ENCODE measurements at regions not wholly inside any gene's neighbourhood (a gene's known extent, or its start where the extent isn't known, plus 50 kb on each side); places are given as distances from the start of the nearest gene placed in this dataset.

DNA sequence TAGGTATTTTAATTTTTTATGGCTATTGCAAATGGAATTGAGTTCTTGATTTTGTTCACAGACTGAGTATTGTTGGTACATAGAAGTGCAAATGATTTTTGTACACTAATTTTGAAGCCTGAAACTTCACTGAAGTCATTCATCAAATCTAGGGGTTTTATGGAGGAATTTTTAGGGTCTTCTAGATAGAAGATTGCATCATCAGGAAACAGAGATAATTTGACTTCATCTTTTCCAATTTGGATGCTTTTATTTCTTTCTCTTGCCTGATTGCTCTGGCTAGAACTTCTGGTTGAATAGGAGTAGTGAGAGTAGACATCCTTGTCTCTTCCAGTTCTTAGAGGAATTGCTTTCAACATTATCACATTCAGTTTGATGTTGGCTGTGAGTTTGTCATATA lies 58.2 kb upstream of the SNCAIP start:
- DNase-seq (ENCODE audit: low spot score in 2 of 2, unreplicated experiment in 2 of 2), result no peak
- TF ChIP-seq, protein P1, sequence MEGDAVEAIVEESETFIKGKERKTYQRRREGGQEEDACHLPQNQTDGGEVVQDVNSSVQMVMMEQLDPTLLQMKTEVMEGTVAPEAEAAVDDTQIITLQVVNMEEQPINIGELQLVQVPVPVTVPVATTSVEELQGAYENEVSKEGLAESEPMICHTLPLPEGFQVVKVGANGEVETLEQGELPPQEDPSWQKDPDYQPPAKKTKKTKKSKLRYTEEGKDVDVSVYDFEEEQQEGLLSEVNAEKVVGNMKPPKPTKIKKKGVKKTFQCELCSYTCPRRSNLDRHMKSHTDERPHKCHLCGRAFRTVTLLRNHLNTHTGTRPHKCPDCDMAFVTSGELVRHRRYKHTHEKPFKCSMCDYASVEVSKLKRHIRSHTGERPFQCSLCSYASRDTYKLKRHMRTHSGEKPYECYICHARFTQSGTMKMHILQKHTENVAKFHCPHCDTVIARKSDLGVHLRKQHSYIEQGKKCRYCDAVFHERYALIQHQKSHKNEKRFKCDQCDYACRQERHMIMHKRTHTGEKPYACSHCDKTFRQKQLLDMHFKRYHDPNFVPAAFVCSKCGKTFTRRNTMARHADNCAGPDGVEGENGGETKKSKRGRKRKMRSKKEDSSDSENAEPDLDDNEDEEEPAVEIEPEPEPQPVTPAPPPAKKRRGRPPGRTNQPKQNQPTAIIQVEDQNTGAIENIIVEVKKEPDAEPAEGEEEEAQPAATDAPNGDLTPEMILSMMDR (IDR thresholded peaks at IDR 0.05; ENCODE audit: unreplicated experiment), result no peak
- H3K4me3 Mint-ChIP-seq, result no peak overlapping the region
- peaks cover 58% of the 10 kb centered on the region for H3K36me3 Mint-ChIP-seq
- no peaks in the 10 kb centered on the region for H3K27me3 Mint-ChIP-seq (ENCODE audit: low read depth)
- peaks cover 73% of the 10 kb centered on the region for H3K9me3 Mint-ChIP-seq
- H3K27ac Mint-ChIP-seq, result no peak overlapping the region
- no peaks in the 10 kb centered on the region for H3K4me1 Mint-ChIP-seq

DNA sequence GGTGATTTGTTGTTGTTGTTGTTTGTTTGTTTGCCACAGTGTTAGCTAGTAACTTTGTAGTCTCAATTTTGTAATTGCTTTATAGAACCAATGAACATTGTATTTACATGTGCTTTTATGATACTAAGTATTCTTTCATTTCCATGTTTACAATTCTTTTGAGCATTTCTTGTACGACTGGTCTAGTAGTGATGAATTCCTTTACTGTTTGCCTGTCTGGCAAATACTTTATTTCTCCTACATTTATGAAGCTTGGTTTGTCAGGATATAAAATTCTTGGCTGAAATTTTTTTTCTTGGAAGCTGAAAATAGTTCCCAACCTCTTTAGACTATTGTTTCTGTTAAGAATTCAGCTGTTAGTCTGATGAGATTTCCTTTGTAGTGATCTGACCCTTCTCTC lies 55.6 kb upstream of the SNCAIP start:
- Mint-ChIP-seq H3K4me3 (no peak overlapping the region), H3K4me1 (peaks cover 15% of the 10 kb centered on the region), H3K27ac (no peak overlapping the region), H3K9me3 (peaks cover 53% of the 10 kb centered on the region), H3K36me3 (peaks cover 41% of the 10 kb centered on the region), H3K27me3 (ENCODE audit: low read depth) (no peaks in the 10 kb centered on the region)
- TF ChIP-seq, protein P1 (IDR thresholded peaks at IDR 0.05; ENCODE audit: unreplicated experiment), result no peak
- no peak for DNase-seq (ENCODE audit: low spot score in 2 of 2, unreplicated experiment in 2 of 2)

DNA sequence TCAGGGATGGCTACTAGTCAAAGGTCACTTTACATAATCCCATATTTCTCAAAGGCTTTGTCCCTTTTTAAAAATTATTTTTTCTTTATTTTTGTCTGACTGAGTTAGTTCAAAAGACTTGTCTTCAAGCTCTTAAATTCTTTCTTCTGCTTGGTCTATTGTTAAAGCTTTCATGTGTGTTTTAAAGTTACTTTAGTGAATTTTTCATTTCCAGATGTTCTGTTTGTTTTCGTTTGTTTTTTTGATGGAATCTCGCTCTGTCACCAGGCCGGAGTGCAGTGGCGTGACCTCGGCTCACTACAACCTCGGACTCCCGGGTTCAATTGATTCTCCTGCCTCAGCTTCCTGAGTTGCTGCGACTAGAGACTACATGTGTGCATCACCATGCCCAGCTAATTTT lies 55.0 kb upstream of the SNCAIP start:
- Mint-ChIP-seq H3K27ac (no peak overlapping the region), H3K27me3 (ENCODE audit: low read depth) (no peaks in the 10 kb centered on the region), H3K36me3 (peaks cover 38% of the 10 kb centered on the region), H3K9me3 (peaks cover 49% of the 10 kb centered on the region), H3K4me1 (peaks cover 15% of the 10 kb centered on the region), H3K4me3 (no peak overlapping the region)
- TF ChIP-seq, protein P1 (IDR thresholded peaks at IDR 0.05; ENCODE audit: unreplicated experiment), result no peak
- DNase-seq (ENCODE audit: low spot score in 2 of 2, unreplicated experiment in 2 of 2), result no peak

DNA sequence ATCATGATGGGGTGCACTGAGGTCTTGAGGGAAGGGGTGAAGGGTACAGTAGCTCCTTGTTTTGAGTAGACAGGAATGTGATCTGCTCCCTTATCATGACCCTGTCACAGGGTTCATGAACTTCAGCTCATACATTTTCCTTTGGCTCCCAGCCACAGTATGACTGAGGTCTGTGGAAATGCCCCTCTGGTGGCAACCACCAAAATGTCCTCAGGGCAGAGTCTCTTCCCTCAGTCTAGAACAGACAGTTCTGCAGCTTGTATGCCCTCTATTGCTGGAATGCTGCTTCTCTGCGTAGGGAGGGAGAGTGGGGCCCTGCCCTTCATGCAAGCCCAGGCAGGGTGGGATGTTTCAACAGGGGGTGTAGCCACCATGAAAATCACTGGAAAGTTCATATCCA lies 53.8 kb upstream of the SNCAIP start:
- Mint-ChIP-seq H3K9me3 (peaks cover 52% of the 10 kb centered on the region), H3K4me3 (no peak overlapping the region)
- TF ChIP-seq, protein P1 (IDR thresholded peaks at IDR 0.05; ENCODE audit: unreplicated experiment), result no peak

DNA sequence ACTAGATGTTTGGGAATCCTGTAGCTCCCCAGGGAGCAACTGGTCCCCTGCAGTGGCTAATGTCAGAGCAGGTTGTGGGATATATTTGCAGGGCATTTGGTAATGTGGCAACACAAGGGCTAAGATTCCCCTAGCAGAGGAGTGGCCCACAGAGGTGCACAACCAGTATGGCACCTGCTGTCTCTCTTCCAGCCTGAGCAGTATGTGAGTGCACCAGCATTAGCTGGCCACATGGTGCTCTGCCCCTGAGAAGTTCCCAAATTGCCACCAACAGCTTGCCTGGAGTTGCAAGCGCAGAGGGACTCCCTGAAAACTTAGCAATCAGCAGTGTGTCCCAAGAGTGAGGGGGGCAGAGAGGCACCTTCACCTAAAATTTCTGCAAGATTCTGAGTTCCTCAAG lies 53.2 kb upstream of the SNCAIP start:
- Mint-ChIP-seq H3K4me3 (no peak overlapping the region), H3K27me3 (ENCODE audit: low read depth) (no peaks in the 10 kb centered on the region), H3K4me1 (peaks cover 32% of the 10 kb centered on the region), H3K9me3 (peaks cover 46% of the 10 kb centered on the region), H3K27ac (no peak overlapping the region), H3K36me3 (peaks cover 33% of the 10 kb centered on the region)
- TF ChIP-seq, protein P1 (IDR thresholded peaks at IDR 0.05; ENCODE audit: unreplicated experiment), result no peak
- DNase-seq (ENCODE audit: low spot score in 2 of 2, unreplicated experiment in 2 of 2), result no peak

More for the DNA sequence above, 53.8 kb upstream of the SNCAIP start:
- Mint-ChIP-seq H3K27me3 (ENCODE audit: low read depth) (no peaks in the 10 kb centered on the region), H3K36me3 (peaks cover 35% of the 10 kb centered on the region), H3K4me1 (peaks cover 26% of the 10 kb centered on the region), H3K27ac (no peak overlapping the region)
- no peak for DNase-seq (ENCODE audit: low spot score in 2 of 2, unreplicated experiment in 2 of 2)

DNA sequence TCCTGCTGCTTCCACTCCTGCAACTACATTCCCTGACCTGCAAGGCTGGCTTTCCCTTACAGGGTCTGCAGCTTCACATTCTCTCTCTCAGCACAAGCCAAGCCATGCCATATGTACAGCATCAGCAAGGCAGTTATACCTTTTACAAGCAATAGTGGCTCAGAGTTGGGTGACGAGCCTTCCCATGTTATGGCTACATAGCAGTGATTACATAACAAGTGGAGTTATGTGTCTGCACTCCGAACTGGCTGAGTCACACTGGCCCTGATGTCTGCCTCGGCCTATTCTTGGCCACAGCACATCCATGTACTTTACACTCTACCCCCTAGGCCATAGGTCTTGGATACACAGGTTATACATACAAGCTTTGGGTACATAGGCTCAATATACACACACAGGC lies 52.0 kb upstream of the SNCAIP start:
- H3K27ac Mint-ChIP-seq, result no peak overlapping the region
- TF ChIP-seq, protein P1 (IDR thresholded peaks at IDR 0.05; ENCODE audit: unreplicated experiment), result no peak
- H3K4me1 Mint-ChIP-seq, result peaks cover 32% of the 10 kb centered on the region
- DNase-seq (ENCODE audit: low spot score in 2 of 2, unreplicated experiment in 2 of 2), result no peak
- H3K27me3 Mint-ChIP-seq (ENCODE audit: low read depth), result no peaks in the 10 kb centered on the region
- peaks cover 25% of the 10 kb centered on the region for H3K36me3 Mint-ChIP-seq
- H3K4me3 Mint-ChIP-seq, result no peak overlapping the region
- peaks cover 35% of the 10 kb centered on the region for H3K9me3 Mint-ChIP-seq

Data from mesothelial cell of epicardium (in vitro differentiated cells).